Gastrocnemius medialis (tissue), 4 donors: ENCODE measurements at regions not wholly inside any gene's neighbourhood (a gene's known extent, or its start where the extent isn't known, plus 50 kb on each side); places are given as distances from the start of the nearest gene placed in this dataset.

Source experiments
- ATAC-seq, 2 donors: fragments of 150-250 bp; one replicate each; pipeline ENCODE4 v1.9.1; 2016
- DNase-seq, 2 donors: peaks; one replicate each; pipeline ENCODE4 v3.0.0-alpha.2; 2019
- H3K27ac ChIP-seq, 4 donors: fragments of 200-600 bp; sonication (generic); 1 replicate in 1 of 4; 2 replicates in 3 of 4; pipeline ENCODE4 v1.5.1; 2016 to 2018; ENCODE audit warnings: mild to moderate bottlenecking in 2 of 4, moderate library complexity in 1 of 4
- H3K27me3 ChIP-seq, 3 donors: fragments of 200-600 bp; sonication (generic) in 2 of 3; 1 replicate in 1 of 3; 2 replicates in 2 of 3; pipeline versions ENCODE4 v1.5.1 to v1.6.0; 2016 to 2019; ENCODE audit warnings: mild to moderate bottlenecking in 1 of 3, moderate library complexity in 1 of 3
- H3K36me3 ChIP-seq, 2 donors: fragments of 200-600 bp; sonication (generic) in 1 of 2; one replicate each; pipeline ENCODE4 v1.5.1; 2017 to 2018
- H3K4me1 ChIP-seq, 2 donors: fragments of 200-600 bp; sonication (generic) in 1 of 2; one replicate each; pipeline ENCODE4 v1.5.1; 2016 to 2017; ENCODE audit warnings: mild to moderate bottlenecking in 2 of 2
- H3K4me3 ChIP-seq, 4 donors: fragments of 200-600 bp; sonication (generic) in 3 of 4; 1 replicate in 1 of 4; 2 replicates in 3 of 4; pipeline ENCODE4 v1.5.1; 2016 to 2019; ENCODE audit warnings: mild to moderate bottlenecking in 2 of 4
- H3K9me3 ChIP-seq, 3 donors: fragments of 200-600 bp; sonication (generic) in 2 of 3; 1 replicate in 1 of 3; 2 replicates in 2 of 3; pipeline ENCODE4 v1.5.1; 2016 to 2019
- POLR2A ChIP-seq, 2 donors: fragments of 450-650 bp; IDR thresholded peaks; one replicate each; pipeline ENCODE4 v1.6.1; 2017; ENCODE audit warnings: antibody characterized with exemption in 2 of 2, mild to moderate bottlenecking in 2 of 2, moderate library complexity in 2 of 2
- in situ Hi-C, 4 donors: fragments of 200-750 bp; cut with MboI; loops; one replicate each; pipeline versions ENCODE4 v1.15.0 to v1.8.0; 2017; ENCODE audit warnings: low sequenced_read_pairs in 4 of 4
- intact Hi-C: fragments of 100-400 bp; cut with DNase I; formaldehyde crosslinking; loops from one replicate; pipeline ENCODE4 v1.15.1; 2023; ENCODE audit warnings: low total_unique reads
- TF ChIP-seq, protein P1 (sequence below), 5 experiments: fragments of 450-650 bp in 3 of 5; fragments of 200-600 bp in 2 of 5; sonication (generic) in 2 of 5; IDR thresholded peaks in 4 of 5; conservative IDR thresholded peaks in 1 of 5; 1 replicate in 4 of 5; 2 replicates in 1 of 5; pipeline ENCODE4 v1.5.1; 2016 to 2019; ENCODE audit warnings: antibody characterized with exemption in 5 of 5, mild to moderate bottlenecking in 3 of 5, moderate library complexity in 3 of 5

- H3K36me3 ChIP-seq = no peaks in the 10 kb centered on the region
- H3K27ac ChIP-seq = peak overlapping the region; percentile 12 to 64 (median 36)
- no peak overlapping the region for H3K4me3 ChIP-seq
- intact Hi-C loops = loop anchor here (5.0 kb wide), 1 partner anchor 45 kb away; no protein-coding TSS in a partner anchor
- in situ Hi-C loops = no loop called here
- no peaks in the 10 kb centered on the region for H3K27me3 ChIP-seq
- TF ChIP-seq, protein P1, sequence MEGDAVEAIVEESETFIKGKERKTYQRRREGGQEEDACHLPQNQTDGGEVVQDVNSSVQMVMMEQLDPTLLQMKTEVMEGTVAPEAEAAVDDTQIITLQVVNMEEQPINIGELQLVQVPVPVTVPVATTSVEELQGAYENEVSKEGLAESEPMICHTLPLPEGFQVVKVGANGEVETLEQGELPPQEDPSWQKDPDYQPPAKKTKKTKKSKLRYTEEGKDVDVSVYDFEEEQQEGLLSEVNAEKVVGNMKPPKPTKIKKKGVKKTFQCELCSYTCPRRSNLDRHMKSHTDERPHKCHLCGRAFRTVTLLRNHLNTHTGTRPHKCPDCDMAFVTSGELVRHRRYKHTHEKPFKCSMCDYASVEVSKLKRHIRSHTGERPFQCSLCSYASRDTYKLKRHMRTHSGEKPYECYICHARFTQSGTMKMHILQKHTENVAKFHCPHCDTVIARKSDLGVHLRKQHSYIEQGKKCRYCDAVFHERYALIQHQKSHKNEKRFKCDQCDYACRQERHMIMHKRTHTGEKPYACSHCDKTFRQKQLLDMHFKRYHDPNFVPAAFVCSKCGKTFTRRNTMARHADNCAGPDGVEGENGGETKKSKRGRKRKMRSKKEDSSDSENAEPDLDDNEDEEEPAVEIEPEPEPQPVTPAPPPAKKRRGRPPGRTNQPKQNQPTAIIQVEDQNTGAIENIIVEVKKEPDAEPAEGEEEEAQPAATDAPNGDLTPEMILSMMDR (IDR thresholded peaks at IDR 0.05 in 4 of 5, conservative IDR thresholded peaks at IDR 0.05 in 1 of 5) = no peak
- no peak for TF ChIP-seq POLR2A (IDR thresholded peaks at IDR 0.05)
- ATAC-seq (no peak), DNase-seq (no peak)
- peaks cover 11 to 32% of the 10 kb centered on the region in 2 donors for H3K4me1 ChIP-seq
- H3K9me3 ChIP-seq = no peaks in the 10 kb centered on the region
Measured at GRCh38 chr6:6997263-6998193, 110.2 kb upstream of the RREB1 start.

GRCh38 chr6:6998194-6998569, 109.6 kb upstream of the RREB1 start:
- Histone ChIP-seq H3K27ac (peak overlapping the region; percentile 12 to 64 (median 36)), H3K36me3 (no peaks in the 10 kb centered on the region), H3K4me1 (peaks cover 11 to 32% of the 10 kb centered on the region in 2 donors), H3K9me3 (no peaks in the 10 kb centered on the region), H3K27me3 (no peaks in the 10 kb centered on the region), H3K4me3 (no peak overlapping the region)
- DNase-seq (peak; percentile 28 to 50), ATAC-seq (peak; percentile 72 to 74)
- no peak for TF ChIP-seq POLR2A (IDR thresholded peaks at IDR 0.05)
- TF ChIP-seq, protein P1 (IDR thresholded peaks at IDR 0.05 in 4 of 5, conservative IDR thresholded peaks at IDR 0.05 in 1 of 5) = no peak
- intact Hi-C loops = loop anchor here (5.0 kb wide), 1 partner anchor 44 kb away; no protein-coding TSS in a partner anchor
- in situ Hi-C loops = no loop called here

DNA sequence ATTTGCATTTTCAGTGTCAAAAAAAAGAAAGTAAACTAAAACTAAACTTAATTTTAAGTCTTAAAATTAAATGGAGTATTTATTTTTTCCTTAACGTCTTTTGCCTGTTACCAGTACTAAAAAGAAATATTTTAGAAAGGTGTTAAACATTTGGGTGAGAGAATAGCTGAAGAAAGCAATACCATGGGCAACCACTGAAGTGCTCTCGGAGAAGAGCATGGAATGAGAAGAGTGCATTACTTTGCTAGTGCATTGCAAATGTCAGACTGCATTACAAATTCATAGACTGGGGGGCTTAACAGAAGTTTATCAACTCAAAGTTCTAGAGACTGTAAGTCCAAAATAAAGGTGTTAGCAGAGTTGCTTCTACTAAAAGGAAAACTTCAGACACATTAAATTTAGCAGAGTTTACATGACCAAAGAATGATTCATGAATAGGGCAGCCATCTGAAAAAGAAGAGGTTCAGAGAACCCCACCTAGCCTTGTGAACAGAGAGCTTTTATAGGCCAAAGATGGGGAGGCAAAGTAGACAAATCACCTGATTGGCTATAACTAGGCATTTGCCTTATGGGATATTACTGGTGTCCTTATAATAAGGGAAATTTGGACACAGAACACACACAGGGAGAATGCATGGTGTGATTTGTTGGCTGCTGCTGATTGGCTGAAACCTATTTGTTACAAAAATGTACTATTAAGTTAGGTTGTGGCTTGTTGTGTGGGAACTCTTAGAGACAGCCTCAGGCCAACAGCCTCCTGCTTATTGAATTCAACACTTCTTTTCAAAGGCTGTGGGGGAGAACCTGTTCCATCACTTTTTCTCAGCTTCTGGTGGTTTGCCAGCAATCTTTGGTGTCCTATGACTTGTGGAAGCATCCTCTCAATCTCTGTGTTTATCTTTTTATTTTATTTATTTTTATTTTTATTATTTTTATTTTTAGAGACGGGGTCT, 106.7 kb upstream of the RREB1 start:
- Histone ChIP-seq H3K9me3 (no peaks in the 10 kb centered on the region), H3K27ac (no peak overlapping the region), H3K4me3 (no peak overlapping the region), H3K4me1 (peaks cover 4 to 28% of the 10 kb centered on the region in 2 donors), H3K27me3 (no peaks in the 10 kb centered on the region), H3K36me3 (no peaks in the 10 kb centered on the region)
- intact Hi-C loops (no loop called here), in situ Hi-C loops (no loop called here)
- no peak for ATAC-seq
- DNase-seq = no peak
- no peak for TF ChIP-seq POLR2A (IDR thresholded peaks at IDR 0.05)
- TF ChIP-seq, protein P1 (IDR thresholded peaks at IDR 0.05 in 4 of 5, conservative IDR thresholded peaks at IDR 0.05 in 1 of 5) = no peak

DNA sequence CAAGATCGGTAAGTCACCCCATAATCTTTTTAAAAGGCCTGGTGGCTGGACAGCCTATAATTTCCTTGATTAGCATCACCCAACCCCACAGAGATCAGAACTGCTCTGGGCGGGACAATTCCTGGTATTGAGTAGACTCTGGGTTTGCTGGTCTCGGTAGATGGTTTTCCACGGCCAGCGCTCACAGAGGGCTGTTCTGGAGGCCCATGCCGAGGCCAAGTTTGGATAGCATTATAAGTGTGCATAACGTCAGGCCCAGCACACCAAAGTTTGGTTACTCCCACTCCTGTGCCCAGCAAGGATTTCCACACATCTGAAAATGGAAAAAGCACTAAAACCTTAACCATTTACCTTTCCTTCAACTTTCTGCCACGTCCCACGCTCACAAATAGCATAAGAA, 104.7 kb upstream of the RREB1 start:
- no peak for ATAC-seq

More for the DNA sequence above, 104.7 kb upstream of the RREB1 start:
- no peak for DNase-seq
- Histone ChIP-seq H3K27me3 (no peaks in the 10 kb centered on the region), H3K4me1 (peaks cover 4 to 24% of the 10 kb centered on the region in 2 donors), H3K36me3 (no peaks in the 10 kb centered on the region), H3K9me3 (no peaks in the 10 kb centered on the region), H3K27ac (no peak overlapping the region), H3K4me3 (no peak overlapping the region)
- in situ Hi-C loops = no loop called here
- TF ChIP-seq POLR2A (IDR thresholded peaks at IDR 0.05) = no peak
- TF ChIP-seq, protein P1 (IDR thresholded peaks at IDR 0.05 in 4 of 5, conservative IDR thresholded peaks at IDR 0.05 in 1 of 5) = no peak
- intact Hi-C loops = no loop called here
